ENCODE measurements at regions not wholly inside any gene's neighbourhood (a gene's known extent, or its start where the extent isn't known, plus 50 kb on each side); places are given as distances from the start of the nearest gene placed in this dataset.

DNA sequence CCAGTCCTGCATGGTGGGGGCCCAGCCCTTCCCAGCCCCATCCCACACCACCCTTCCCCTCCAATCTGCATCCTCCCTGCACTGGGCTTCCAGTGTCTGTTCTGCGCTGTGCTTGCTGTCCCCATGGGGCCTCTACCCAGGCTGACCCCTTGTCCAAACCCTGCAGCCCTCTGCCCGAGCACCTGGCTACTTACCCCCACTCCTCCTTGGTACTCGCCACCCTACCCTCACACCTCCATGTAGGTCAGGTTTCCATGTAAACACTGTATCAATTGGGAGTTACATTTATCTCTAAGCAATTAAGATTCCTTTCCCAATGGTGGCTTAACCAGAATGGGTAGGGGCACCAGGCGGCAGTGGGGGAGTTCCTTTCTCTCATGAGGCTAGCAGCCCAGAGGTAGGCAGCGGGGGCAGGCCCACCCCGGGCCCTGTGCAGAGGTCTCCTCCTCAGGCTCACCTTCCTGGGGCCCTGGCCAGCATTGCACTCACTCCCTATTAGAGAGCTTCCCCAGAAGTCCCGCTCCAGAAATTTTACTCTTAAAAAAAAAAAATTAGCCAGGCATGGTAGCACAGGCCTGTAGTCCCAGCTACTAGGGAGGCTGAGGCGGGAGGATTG, 76.6 kb upstream of the CCND2 start:
- TF ChIP-seq YY1 (IDR thresholded peaks at IDR 0.05; ENCODE audit: insufficient read depth, insufficient read length) (no peak), ZNF274 (IDR thresholded peaks at IDR 0.05; ENCODE audit: low read depth, low read length) (no peak), SUZ12 (IDR thresholded peaks at IDR 0.05; ENCODE audit: extremely low read depth, insufficient read depth, insufficient read length) (no peak)
